Chondrocyte (in vitro differentiated cells): ENCODE measurements at regions not wholly inside any gene's neighbourhood (a gene's known extent, or its start where the extent isn't known, plus 50 kb on each side); places are given as distances from the start of the nearest gene placed in this dataset.

Experiments used
- DNase-seq: peaks from one replicate; pipeline ENCODE4 v3.0.0; 2021; ENCODE audit warnings: mixed read lengths, low spot score
- H3K27ac Mint-ChIP-seq: one replicate; pipeline ENCODE4 v1.8.0; 2021; ENCODE audit warnings: mild to moderate bottlenecking, moderate library complexity, mixed read lengths; ENCODE audit not compliant: unreplicated experiment
- H3K27me3 Mint-ChIP-seq: 2 replicates; pipeline ENCODE4 v1.8.0; 2021; ENCODE audit warnings: low read depth, mixed read lengths
- H3K36me3 Mint-ChIP-seq: 2 replicates; pipeline ENCODE4 v1.8.0; 2021; ENCODE audit warnings: low read depth, mixed read lengths
- H3K4me1 Mint-ChIP-seq: 2 replicates; pipeline ENCODE4 v1.8.0; 2021; ENCODE audit warnings: low read depth, mild to moderate bottlenecking, mixed read lengths
- H3K4me3 Mint-ChIP-seq: one replicate; pipeline ENCODE4 v1.8.0; 2021; ENCODE audit warnings: mild to moderate bottlenecking, moderate library complexity, mixed read lengths; ENCODE audit not compliant: unreplicated experiment
- H3K9me3 Mint-ChIP-seq: 2 replicates; pipeline ENCODE4 v1.8.0; 2021; ENCODE audit warnings: low read depth, mixed read lengths
- TF ChIP-seq, protein P1 (sequence below): fragments of 200-600 bp; sonication (generic); IDR thresholded peaks from 2 replicates; pipeline ENCODE4 v1.5.0; 2021; ENCODE audit warnings: antibody characterized with exemption, mild to moderate bottlenecking, moderate library complexity

DNA sequence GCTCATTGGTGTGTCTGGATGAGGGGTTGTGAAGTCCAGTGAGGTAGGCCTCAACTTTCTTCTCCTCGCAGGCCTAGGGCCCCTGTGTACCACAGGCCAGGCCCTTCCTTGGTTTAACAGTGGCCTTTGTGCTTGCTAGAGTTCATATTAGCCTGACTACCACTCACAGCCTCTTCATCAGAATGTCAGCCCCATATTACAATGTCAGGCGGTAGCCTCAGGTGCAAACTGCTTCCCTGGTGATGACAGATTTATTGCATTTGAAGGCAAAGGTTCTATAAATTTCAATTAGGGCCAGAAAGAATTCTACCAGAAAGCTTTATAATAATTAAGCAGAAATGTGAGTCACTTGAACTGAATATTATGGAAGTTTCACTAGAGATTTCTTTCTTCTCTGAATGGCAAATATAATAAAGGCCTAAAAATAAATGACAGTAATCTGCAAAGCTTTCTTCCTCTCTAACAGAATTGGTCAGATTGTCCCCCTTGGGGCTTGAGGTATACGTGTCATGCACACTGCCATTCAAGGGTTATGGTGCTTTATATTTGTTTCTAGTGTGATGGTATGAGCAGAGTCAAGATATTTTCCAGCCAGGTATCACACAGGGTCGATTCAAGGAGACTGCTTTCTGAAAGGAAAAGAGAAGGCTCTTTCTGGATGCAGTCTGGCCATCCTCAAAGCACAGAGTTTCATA is 210.3 kb downstream of the CWF19L2 start:
- Mint-ChIP-seq H3K27ac (no peak overlapping the region), H3K27me3 (no peaks in the 10 kb centered on the region), H3K36me3 (no peaks in the 10 kb centered on the region), H3K9me3 (no peaks in the 10 kb centered on the region), H3K4me3 (no peak overlapping the region), H3K4me1 (peaks cover 2% of the 10 kb centered on the region)
- TF ChIP-seq, protein P1, sequence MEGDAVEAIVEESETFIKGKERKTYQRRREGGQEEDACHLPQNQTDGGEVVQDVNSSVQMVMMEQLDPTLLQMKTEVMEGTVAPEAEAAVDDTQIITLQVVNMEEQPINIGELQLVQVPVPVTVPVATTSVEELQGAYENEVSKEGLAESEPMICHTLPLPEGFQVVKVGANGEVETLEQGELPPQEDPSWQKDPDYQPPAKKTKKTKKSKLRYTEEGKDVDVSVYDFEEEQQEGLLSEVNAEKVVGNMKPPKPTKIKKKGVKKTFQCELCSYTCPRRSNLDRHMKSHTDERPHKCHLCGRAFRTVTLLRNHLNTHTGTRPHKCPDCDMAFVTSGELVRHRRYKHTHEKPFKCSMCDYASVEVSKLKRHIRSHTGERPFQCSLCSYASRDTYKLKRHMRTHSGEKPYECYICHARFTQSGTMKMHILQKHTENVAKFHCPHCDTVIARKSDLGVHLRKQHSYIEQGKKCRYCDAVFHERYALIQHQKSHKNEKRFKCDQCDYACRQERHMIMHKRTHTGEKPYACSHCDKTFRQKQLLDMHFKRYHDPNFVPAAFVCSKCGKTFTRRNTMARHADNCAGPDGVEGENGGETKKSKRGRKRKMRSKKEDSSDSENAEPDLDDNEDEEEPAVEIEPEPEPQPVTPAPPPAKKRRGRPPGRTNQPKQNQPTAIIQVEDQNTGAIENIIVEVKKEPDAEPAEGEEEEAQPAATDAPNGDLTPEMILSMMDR, result no peak
- no peak for DNase-seq

DNA sequence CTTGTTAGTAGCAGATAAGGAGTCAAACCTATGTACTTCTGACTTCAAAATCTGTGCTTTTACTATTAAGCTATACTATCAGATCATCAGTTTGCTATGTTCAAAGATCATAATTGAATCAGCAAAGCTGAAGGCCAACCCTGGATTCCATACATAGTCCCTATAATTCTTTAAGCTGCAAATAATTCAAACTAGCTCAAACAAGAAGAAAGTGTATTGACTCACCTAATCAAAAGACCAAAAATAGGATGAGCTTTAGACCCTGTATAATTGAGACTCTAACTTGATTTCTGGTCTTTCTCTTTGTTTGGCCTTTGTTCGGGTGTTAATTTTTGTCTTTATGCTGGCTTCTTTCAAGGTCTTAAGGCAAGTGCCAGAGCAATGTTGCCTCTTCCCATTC is 213.7 kb downstream of the CWF19L2 start:
- TF ChIP-seq, protein P1, result no peak
- Mint-ChIP-seq H3K4me1 (peaks cover 3% of the 10 kb centered on the region), H3K9me3 (no peaks in the 10 kb centered on the region), H3K4me3 (no peak overlapping the region), H3K27me3 (no peaks in the 10 kb centered on the region), H3K36me3 (no peaks in the 10 kb centered on the region), H3K27ac (no peak overlapping the region)
- no peak for DNase-seq

DNA sequence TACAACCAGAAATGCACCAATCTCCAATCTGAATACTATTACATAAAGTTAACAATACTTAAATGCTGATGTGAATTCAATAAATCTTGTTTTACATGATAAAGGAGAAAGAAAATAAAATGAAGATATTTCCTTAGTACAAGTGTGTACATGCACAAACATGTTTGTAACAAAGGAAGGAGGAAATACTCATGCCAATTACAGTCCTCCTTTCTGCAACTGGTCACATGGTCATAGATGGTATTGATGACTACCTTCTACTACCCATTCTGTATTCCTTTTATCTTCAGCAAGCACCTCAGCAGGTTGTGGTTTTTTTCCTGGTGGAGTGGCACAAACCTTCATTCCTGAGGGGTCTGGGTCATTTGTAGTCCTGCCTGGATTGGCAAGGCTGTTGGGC is 214.2 kb upstream of the GUCY1A2 start:
- TF ChIP-seq, protein P1, result no peak
- Mint-ChIP-seq H3K36me3 (no peaks in the 10 kb centered on the region), H3K4me3 (no peak overlapping the region), H3K27ac (no peak overlapping the region), H3K27me3 (no peaks in the 10 kb centered on the region), H3K4me1 (no peaks in the 10 kb centered on the region), H3K9me3 (peaks cover 23% of the 10 kb centered on the region)
- no peak for DNase-seq

DNA sequence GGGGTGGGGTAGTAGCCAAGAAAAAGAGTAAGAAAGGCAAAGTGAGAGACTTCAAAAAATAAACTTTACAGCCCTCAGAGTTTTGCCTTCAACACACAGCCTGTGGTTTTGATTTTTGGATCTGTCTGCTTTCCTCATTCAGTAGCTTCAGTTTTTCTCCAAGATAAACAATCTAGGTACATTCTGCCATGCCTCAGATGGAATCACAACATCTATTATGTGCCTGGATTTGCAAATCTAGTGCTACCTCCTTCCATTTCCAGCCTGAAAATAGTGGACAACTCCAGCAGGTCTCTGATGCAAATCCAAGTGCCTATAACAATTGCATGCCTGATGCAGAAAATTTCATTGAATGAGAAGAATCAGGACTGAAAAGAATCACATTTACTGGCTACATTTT is 206.6 kb upstream of the GUCY1A2 start:
- no peaks in the 10 kb centered on the region for H3K4me1 Mint-ChIP-seq
- no peak overlapping the region for H3K4me3 Mint-ChIP-seq
- H3K27me3 Mint-ChIP-seq, result peaks cover 1% of the 10 kb centered on the region
- no peak for DNase-seq
- no peaks in the 10 kb centered on the region for H3K36me3 Mint-ChIP-seq
- peaks cover 5% of the 10 kb centered on the region for H3K9me3 Mint-ChIP-seq
- no peak overlapping the region for H3K27ac Mint-ChIP-seq
- TF ChIP-seq, protein P1, result no peak

DNA sequence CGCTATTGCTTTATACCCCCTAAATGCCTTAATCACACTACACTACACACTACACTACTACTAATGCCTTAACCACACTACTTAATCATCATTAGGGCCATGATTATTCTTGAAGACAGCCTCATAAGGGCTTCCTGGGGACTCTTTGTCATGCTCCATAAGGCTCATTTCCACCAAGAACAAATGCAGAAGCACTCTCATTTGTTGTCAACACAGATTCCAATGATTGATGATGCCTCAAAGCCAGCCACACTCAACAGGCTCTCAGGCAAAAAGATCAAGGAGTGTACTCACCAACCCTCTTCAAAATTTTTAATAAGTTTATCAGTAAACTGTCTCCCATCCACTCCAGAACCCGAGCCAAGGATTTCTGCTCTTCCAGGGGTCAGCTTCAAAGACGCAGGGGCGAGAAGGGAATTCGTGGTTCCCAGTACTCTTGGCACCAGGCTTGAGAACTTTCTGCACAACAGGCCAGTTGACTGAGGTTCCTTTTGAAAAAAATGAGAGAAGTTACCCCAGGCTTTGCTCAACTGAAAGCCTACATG is 204.7 kb upstream of the GUCY1A2 start:
- H3K9me3 Mint-ChIP-seq, result no peaks in the 10 kb centered on the region
- DNase-seq, result no peak
- H3K27me3 Mint-ChIP-seq, result peaks cover 1% of the 10 kb centered on the region
- no peak overlapping the region for H3K4me3 Mint-ChIP-seq
- no peaks in the 10 kb centered on the region for H3K4me1 Mint-ChIP-seq
- no peak overlapping the region for H3K27ac Mint-ChIP-seq
- H3K36me3 Mint-ChIP-seq, result no peaks in the 10 kb centered on the region
- TF ChIP-seq, protein P1, result no peak
